Prostate gland (tissue), 2 donors: ENCODE measurements at regions not wholly inside any gene's neighbourhood (a gene's known extent, or its start where the extent isn't known, plus 50 kb on each side); places are given as distances from the start of the nearest gene placed in this dataset.

Experiments used
- DNase-seq: peaks from one replicate; pipeline ENCODE4 v3.0.0-alpha.2; 2019; ENCODE audit warnings: low spot score
- H3K27ac ChIP-seq, 2 donors: fragments of 200-600 bp; sonication (generic); 2 replicates each; pipeline ENCODE4 v1.5.1; 2017 to 2019
- H3K27me3 ChIP-seq: fragments of 200-600 bp; sonication (generic); replicated peaks from 2 replicates; pipeline ENCODE4 v1.5.1; 2019; ENCODE audit not compliant: insufficient read depth
- H3K36me3 ChIP-seq, 2 donors: fragments of 200-600 bp; sonication (generic); 1 replicate in 1 of 2; 2 replicates in 1 of 2; pipeline versions ENCODE4 v1.5.1 to v1.8.1; 2017 to 2019
- H3K4me1 ChIP-seq: fragments of 200-600 bp; sonication (generic); replicated peaks from 2 replicates; pipeline ENCODE4 v1.5.1; 2019
- H3K4me3 ChIP-seq, 2 donors: fragments of 200-600 bp; sonication (generic); 2 replicates each; pipeline ENCODE4 v1.5.1; 2017 to 2019
- H3K9me3 ChIP-seq: fragments of 200-600 bp; sonication (generic); 2 replicates; pipeline ENCODE4 v1.5.1; 2017
- POLR2A ChIP-seq: fragments of 450-650 bp; IDR thresholded peaks from one replicate; pipeline ENCODE4 v1.6.1; 2016; ENCODE audit warnings: antibody characterized with exemption, mild to moderate bottlenecking
- POLR2AphosphoS5 ChIP-seq: sonication (generic); formaldehyde crosslinking; IDR thresholded peaks from one replicate; pipeline ENCODE4 v1.6.1; 2017; ENCODE audit warnings: antibody characterized with exemption
- WGBS: methylation state at CpG from one replicate; pipeline ENCODE4 v1.1.5; 2018; 5-methylcytosine and 5-hydroxymethylcytosine counted together
- intact Hi-C: fragments of 100-400 bp; cut with DNase I; formaldehyde crosslinking; loops from one replicate; pipeline ENCODE4 v1.14.2; 2022
- TF ChIP-seq, protein P1 (sequence below), 4 experiments: fragments of 200-600 bp in 2 of 4; fragments of 450-650 bp in 2 of 4; sonication (generic) in 2 of 4; IDR thresholded peaks; 1 replicate in 3 of 4; 2 replicates in 1 of 4; pipeline ENCODE4 v1.5.1; 2016 to 2019; ENCODE audit warnings: antibody characterized with exemption in 4 of 4, mild to moderate bottlenecking in 2 of 4, moderate library complexity in 2 of 4

DNA sequence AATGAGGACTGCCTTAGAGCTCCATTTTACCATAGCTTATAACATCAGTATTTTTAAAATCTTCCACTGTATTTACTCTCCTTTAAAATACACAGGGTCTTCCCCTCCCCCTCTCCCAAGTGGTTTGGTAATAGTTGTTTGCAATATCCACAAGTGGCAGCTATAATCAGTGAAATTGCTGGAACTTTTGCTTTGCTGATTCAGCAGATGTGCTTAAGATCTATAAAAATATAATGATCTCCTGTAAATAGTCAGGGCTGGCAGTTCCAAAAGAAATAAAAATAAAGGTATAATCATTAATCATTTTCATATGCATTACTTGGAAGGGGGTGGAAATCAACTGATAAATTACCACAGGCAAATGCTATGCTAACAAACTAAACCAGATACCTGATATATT, 345.2 kb downstream of the KLHL13 start:
- no peak for TF ChIP-seq POLR2A
- TF ChIP-seq, protein P1, sequence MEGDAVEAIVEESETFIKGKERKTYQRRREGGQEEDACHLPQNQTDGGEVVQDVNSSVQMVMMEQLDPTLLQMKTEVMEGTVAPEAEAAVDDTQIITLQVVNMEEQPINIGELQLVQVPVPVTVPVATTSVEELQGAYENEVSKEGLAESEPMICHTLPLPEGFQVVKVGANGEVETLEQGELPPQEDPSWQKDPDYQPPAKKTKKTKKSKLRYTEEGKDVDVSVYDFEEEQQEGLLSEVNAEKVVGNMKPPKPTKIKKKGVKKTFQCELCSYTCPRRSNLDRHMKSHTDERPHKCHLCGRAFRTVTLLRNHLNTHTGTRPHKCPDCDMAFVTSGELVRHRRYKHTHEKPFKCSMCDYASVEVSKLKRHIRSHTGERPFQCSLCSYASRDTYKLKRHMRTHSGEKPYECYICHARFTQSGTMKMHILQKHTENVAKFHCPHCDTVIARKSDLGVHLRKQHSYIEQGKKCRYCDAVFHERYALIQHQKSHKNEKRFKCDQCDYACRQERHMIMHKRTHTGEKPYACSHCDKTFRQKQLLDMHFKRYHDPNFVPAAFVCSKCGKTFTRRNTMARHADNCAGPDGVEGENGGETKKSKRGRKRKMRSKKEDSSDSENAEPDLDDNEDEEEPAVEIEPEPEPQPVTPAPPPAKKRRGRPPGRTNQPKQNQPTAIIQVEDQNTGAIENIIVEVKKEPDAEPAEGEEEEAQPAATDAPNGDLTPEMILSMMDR (IDR thresholded peaks at IDR 0.05): no peak
- TF ChIP-seq POLR2AphosphoS5: no peak
- Histone ChIP-seq H3K4me1 (no peaks in the 10 kb centered on the region), H3K9me3 (no peaks in the 10 kb centered on the region), H3K36me3 (no peaks in the 10 kb centered on the region), H3K27me3 (no peaks in the 10 kb centered on the region), H3K4me3 (no peak overlapping the region), H3K27ac (no peak overlapping the region)
- no peak for DNase-seq
- intact Hi-C loops: no loop called here

DNA sequence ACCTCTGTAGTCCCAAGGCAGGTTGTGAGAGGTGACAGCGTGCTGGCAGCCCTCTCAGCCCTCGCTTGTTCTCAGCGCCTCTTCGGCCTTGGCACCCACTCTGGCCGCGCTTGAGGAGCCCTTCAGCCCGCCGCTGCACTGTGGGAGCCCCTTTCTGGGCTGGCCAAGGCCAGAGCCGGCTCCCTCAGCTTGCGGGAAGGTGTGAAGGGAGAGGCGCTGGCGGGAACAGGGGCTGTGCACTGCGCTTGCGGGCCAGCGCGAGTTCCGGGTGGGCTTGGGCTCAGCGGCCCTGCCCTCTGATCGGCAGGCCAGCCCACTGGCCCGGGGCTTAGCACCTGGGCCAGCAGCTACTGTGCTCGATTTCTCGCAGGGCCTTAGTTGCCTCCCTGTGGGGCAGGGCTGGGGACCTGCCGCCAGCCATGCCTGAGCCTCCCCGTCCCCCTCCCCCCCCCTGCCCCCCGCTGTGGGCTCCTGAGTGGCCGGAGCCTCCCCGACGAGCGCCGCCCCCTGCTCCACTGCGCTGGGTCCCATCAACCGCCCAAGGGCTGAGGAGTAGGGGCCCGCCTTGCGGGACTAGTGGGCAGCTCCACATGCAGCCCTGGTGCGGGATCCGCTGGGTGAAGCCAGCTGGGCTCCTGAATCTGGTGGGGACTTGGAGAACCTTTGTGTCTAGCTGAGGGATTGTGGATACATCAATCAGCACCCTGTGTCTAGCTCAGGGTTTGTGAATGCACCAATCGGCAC, 347.6 kb downstream of the KLHL13 start:
- TF ChIP-seq POLR2AphosphoS5: no peak
- no peak for TF ChIP-seq POLR2A
- TF ChIP-seq, protein P1 (IDR thresholded peaks at IDR 0.05): no peak
- Histone ChIP-seq H3K4me3 (no peak overlapping the region), H3K27ac (no peak overlapping the region), H3K9me3 (no peaks in the 10 kb centered on the region), H3K36me3 (no peaks in the 10 kb centered on the region), H3K27me3 (no peaks in the 10 kb centered on the region), H3K4me1 (no peaks in the 10 kb centered on the region)
- DNase-seq: no peak
- intact Hi-C loops: no loop called here
- WGBS: 97% methylated on average over 29 of the region's 37 CpGs

DNA sequence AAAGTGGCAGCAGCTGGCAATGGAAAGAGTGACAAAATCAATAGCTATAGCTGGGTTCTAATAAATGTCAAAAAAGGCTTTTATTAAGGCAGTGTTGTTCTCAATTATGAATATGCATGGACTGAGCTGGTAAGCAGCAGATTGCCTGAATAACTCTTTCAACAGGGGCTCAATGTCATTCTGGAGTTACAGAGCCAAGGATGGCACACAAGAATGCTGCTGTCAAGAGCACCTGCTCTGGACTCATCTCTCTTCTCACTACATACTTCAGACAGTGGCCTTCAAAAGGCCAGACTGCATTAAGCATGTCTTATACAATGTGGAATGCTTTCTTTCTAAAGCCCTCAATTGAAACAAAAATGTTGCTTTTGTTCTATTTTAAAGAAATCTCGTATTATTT, 351.4 kb downstream of the KLHL13 start:
- no peak for TF ChIP-seq POLR2A
- TF ChIP-seq, protein P1 (IDR thresholded peaks at IDR 0.05): no peak
- no peak for TF ChIP-seq POLR2AphosphoS5
- no peak overlapping the region for H3K27ac ChIP-seq
- intact Hi-C loops: no loop called here
- DNase-seq: no peak
- H3K36me3 ChIP-seq: no peaks in the 10 kb centered on the region
- no peaks in the 10 kb centered on the region for H3K27me3 ChIP-seq
- 83% methylated on average over 1 of the region's 1 CpG for WGBS
- H3K4me1 ChIP-seq: no peaks in the 10 kb centered on the region
- no peaks in the 10 kb centered on the region for H3K9me3 ChIP-seq
- H3K4me3 ChIP-seq: no peak overlapping the region

DNA sequence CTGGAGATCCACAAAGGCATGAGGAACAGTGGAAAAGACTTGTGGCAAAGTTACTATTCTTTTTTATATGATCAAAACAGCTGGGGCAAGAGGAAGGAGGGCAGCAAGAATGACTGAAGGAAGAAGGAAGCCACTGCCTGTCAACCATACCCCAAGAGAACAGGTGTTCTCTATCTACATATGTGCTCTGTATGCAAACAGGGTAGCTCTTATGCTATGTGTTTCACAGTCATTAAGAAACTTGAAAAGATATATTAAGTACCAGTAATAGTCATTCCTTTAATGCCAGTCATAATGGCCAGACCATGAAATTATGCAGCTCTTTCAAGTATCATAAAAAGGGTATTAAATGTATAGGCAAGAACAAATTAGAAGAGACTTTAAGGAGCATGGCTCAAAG, 363.9 kb downstream of the KLHL13 start:
- no peaks in the 10 kb centered on the region for H3K27me3 ChIP-seq
- H3K9me3 ChIP-seq: no peaks in the 10 kb centered on the region
- no peaks in the 10 kb centered on the region for H3K4me1 ChIP-seq
- intact Hi-C loops: no loop called here
- no peak for DNase-seq
- no peak overlapping the region for H3K4me3 ChIP-seq
- TF ChIP-seq POLR2AphosphoS5 (no peak), POLR2A (no peak)
- TF ChIP-seq, protein P1 (IDR thresholded peaks at IDR 0.05): no peak
- no peaks in the 10 kb centered on the region for H3K36me3 ChIP-seq
- no peak overlapping the region for H3K27ac ChIP-seq

DNA sequence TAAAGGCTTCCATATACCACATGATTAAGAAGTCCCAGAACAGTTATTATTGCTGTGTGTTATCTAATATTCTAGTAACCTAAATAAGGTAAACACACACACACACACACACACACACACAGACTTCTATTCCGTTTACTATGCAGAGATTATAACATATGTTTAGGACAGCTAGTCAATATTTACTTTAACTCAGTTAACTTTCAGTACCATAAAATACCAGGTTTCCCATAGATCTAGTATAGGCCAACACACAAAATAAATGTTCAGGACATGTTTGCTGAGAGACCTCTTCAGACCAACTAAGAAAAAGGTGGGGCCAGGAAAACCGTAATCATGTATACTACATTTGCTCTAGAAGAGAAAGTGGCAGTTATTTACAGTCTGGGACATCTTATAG, 365.5 kb downstream of the KLHL13 start:
- Histone ChIP-seq H3K27ac (no peak overlapping the region), H3K27me3 (no peaks in the 10 kb centered on the region), H3K4me1 (no peaks in the 10 kb centered on the region), H3K4me3 (no peak overlapping the region), H3K9me3 (no peaks in the 10 kb centered on the region), H3K36me3 (no peaks in the 10 kb centered on the region)
- WGBS: 42% methylated on average over 2 of the region's 2 CpGs
- no peak for DNase-seq
- intact Hi-C loops: no loop called here
- TF ChIP-seq, protein P1 (IDR thresholded peaks at IDR 0.05): no peak
- TF ChIP-seq POLR2AphosphoS5 (no peak), POLR2A (no peak)
